ENCODE measurements at regions not wholly inside any gene's neighbourhood (a gene's known extent, or its start where the extent isn't known, plus 50 kb on each side); places are given as distances from the start of the nearest gene placed in this dataset.

DNA sequence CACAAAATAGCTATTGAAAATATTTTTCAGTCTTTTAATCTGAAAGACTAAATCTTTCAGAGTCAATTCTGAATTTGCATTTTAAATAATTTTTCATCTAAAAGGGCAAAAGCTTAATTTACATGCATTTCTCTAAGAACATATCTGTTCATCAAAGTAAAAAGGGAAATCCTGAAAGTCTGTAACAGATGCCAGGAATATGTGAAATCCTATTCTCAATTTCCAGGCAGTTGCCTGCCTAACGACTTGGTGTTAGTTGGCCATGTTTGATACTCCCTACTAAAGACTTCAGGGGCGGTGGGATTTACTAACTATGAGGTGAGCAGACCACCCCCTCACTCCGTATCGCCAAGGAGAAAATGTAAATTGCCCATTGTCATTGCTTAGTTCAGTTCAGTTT is 136.8 kb downstream of the KIT start:
- no peak for DNase-seq
- Histone ChIP-seq H3K9me3 (no peaks in the 10 kb centered on the region), H3K27me3 (no peaks in the 10 kb centered on the region), H3K4me3 (no peak overlapping the region), H3K27ac (no peak overlapping the region), H3K4me1 (no peaks in the 10 kb centered on the region), H3K36me3 (ENCODE audit: low read depth, missing control alignments) (no peaks in the 10 kb centered on the region)
- WGBS, 2 donors: 82 to 84% methylated on average over 4 of the region's 4 CpGs
- intact Hi-C loops (cut with DNase I; ENCODE audit: low total_unique reads): no loop called here
- TF ChIP-seq, protein P1, sequence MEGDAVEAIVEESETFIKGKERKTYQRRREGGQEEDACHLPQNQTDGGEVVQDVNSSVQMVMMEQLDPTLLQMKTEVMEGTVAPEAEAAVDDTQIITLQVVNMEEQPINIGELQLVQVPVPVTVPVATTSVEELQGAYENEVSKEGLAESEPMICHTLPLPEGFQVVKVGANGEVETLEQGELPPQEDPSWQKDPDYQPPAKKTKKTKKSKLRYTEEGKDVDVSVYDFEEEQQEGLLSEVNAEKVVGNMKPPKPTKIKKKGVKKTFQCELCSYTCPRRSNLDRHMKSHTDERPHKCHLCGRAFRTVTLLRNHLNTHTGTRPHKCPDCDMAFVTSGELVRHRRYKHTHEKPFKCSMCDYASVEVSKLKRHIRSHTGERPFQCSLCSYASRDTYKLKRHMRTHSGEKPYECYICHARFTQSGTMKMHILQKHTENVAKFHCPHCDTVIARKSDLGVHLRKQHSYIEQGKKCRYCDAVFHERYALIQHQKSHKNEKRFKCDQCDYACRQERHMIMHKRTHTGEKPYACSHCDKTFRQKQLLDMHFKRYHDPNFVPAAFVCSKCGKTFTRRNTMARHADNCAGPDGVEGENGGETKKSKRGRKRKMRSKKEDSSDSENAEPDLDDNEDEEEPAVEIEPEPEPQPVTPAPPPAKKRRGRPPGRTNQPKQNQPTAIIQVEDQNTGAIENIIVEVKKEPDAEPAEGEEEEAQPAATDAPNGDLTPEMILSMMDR (IDR thresholded peaks at IDR 0.05): no peak
- TF ChIP-seq POLR2A (IDR thresholded peaks at IDR 0.05): no peak

DNA sequence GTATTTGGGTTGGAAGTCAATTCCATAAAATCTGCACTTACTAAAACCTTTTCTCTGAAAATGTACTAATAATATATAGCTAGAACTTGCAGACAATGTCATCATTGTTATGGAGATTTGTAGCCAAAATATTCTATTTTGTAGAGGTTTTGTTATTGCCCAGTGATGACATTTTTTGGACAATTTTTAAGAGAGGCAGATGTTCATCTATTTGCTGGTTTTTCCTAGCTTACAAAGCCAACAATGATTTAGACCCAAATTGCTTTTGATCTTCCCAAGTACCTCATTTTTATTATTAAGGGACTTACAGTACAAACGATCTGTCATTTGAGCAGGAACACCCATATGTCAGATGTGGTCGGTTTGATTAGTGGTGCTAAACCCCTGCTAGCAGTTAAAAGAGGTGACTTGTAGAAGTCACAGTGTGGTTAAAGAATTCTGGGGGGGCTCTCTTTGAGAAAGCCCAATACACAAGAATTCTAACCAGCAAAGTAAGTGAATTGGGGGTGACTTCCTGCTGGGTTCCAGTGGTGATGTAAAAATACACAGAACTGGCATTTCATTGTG is 136.2 kb downstream of the KIT start:
- no peak for TF ChIP-seq POLR2A (IDR thresholded peaks at IDR 0.05)
- TF ChIP-seq, protein P1 (IDR thresholded peaks at IDR 0.05): no peak
- Histone ChIP-seq H3K36me3 (ENCODE audit: low read depth, missing control alignments) (no peaks in the 10 kb centered on the region), H3K9me3 (no peaks in the 10 kb centered on the region), H3K27me3 (no peaks in the 10 kb centered on the region), H3K27ac (no peak overlapping the region), H3K4me3 (no peak overlapping the region), H3K4me1 (no peaks in the 10 kb centered on the region)
- DNase-seq: no peak
- intact Hi-C loops (cut with DNase I; ENCODE audit: low total_unique reads): no loop called here
- WGBS, 2 donors: 54 to 80% methylated on average over 2 of the region's 2 CpGs

Small RNA genes in the stretch of these regions (small RNA-seq; reads per million reads assigned to genes)
- gene RPL38P3: 0 reads per million in 2 donors
